GM23338 (cell line): ENCODE measurements at regions not wholly inside any gene's neighbourhood (a gene's known extent, or its start where the extent isn't known, plus 50 kb on each side); places are given as distances from the start of the nearest gene placed in this dataset.

Experiments used
- ATAC-seq: fragments of 200-7000 bp; cut with Tn5 transposase; 3 replicates; pipeline ENCODE4 v1.9.1; 2020
- DNase-seq: peaks from one replicate; pipeline ENCODE4 v3.0.0-alpha.2; 2015; ENCODE audit warnings: low spot score
- H2AFZ ChIP-seq: fragments of 200-600 bp; sonication (generic); 2 replicates; pipeline ENCODE4 v1.8.0; 2016; ENCODE audit warnings: antibody characterized with exemption, mild to moderate bottlenecking, moderate library complexity
- H3F3A ChIP-seq: fragments of 200-600 bp; sonication (generic); replicated peaks from 2 replicates; pipeline ENCODE4 v1.8.0; 2017; ENCODE audit warnings: antibody characterized with exemption, mixed run types, low read depth
- H3K27ac ChIP-seq: fragments of 200-600 bp; sonication (generic); 2 replicates; pipeline ENCODE4 v1.6.1; 2016; ENCODE audit warnings: low read depth
- H3K27me3 ChIP-seq: fragments of 200-600 bp; sonication (generic); 2 replicates; pipeline ENCODE4 v1.8.0; 2016; ENCODE audit warnings: mild to moderate bottlenecking, mixed run types, moderate library complexity; ENCODE audit not compliant: insufficient read depth
- H3K36me3 ChIP-seq: fragments of 200-600 bp; sonication (generic); 2 replicates; pipeline ENCODE4 v1.8.0; 2016; ENCODE audit warnings: mild to moderate bottlenecking; ENCODE audit not compliant: insufficient read depth
- H3K4me1 ChIP-seq: fragments of 200-600 bp; sonication (generic); 2 replicates; pipeline ENCODE4 v1.8.0; 2016; ENCODE audit warnings: mild to moderate bottlenecking, moderate library complexity; ENCODE audit not compliant: insufficient read depth
- H3K4me2 ChIP-seq: fragments of 200-600 bp; sonication (generic); 2 replicates; pipeline ENCODE4 v1.7.1; 2017; ENCODE audit warnings: mixed run types
- H3K4me3 ChIP-seq: fragments of 200-600 bp; sonication (generic); 2 replicates; pipeline ENCODE4 v1.6.1; 2016; ENCODE audit warnings: mixed run types
- H3K79me2 ChIP-seq: fragments of 200-600 bp; sonication (generic); replicated peaks from 2 replicates; pipeline ENCODE4 v1.8.0; 2017; ENCODE audit warnings: mild to moderate bottlenecking; ENCODE audit not compliant: insufficient read depth
- H3K9me2 ChIP-seq: fragments of 200-600 bp; sonication (generic); 2 replicates; pipeline ENCODE4 v1.8.0; 2017; ENCODE audit not compliant: insufficient read depth
- H4K20me1 ChIP-seq: fragments of 200-600 bp; sonication (generic); replicated peaks from 2 replicates; pipeline ENCODE4 v1.8.0; 2017; ENCODE audit warnings: mild to moderate bottlenecking; ENCODE audit not compliant: insufficient read depth
- H3K27ac Mint-ChIP-seq: 2 replicates; pipeline ENCODE4 v1.8.0; 2020; ENCODE audit warnings: inconsistent platforms, mild to moderate bottlenecking, moderate library complexity, mixed read lengths
- H3K27me3 Mint-ChIP-seq: 3 replicates; pipeline ENCODE4 v1.8.0; 2022; ENCODE audit warnings: low read depth, mild to moderate bottlenecking, moderate library complexity, mixed read lengths, inconsistent platforms; ENCODE audit not compliant: insufficient read depth, poor library complexity
- H3K36me3 Mint-ChIP-seq: 3 replicates; pipeline ENCODE4 v1.8.0; 2021; ENCODE audit warnings: low read depth, mild to moderate bottlenecking, inconsistent platforms, moderate library complexity, mixed read lengths
- H3K4me1 Mint-ChIP-seq: 3 replicates; pipeline ENCODE4 v1.8.0; 2020; ENCODE audit warnings: mild to moderate bottlenecking, inconsistent platforms, mixed read lengths
- H3K4me3 Mint-ChIP-seq: 3 replicates; pipeline ENCODE4 v1.8.0; 2021; ENCODE audit warnings: moderate library complexity, mild to moderate bottlenecking, inconsistent platforms, mixed read lengths
- H3K9me3 Mint-ChIP-seq: 3 replicates; pipeline ENCODE4 v1.8.0; 2020; ENCODE audit warnings: moderate library complexity, mild to moderate bottlenecking, inconsistent platforms, mixed read lengths
- CREB1 ChIP-seq: fragments of 250-450 bp; sonication (Bioruptor Pico); IDR thresholded peaks from 2 replicates; pipeline ENCODE4 v1.5.0; 2020; ENCODE audit warnings: low read depth, mild to moderate bottlenecking, moderate library complexity
- EZH2 ChIP-seq: fragments of 200-600 bp; sonication (generic); IDR thresholded peaks from one replicate; pipeline ENCODE4 v1.8.0; 2017; ENCODE audit warnings: antibody characterized with exemption, mild to moderate bottlenecking, low read depth; ENCODE audit not compliant: unreplicated experiment
- EZH2phosphoT487 ChIP-seq: fragments of 200-600 bp; sonication (generic); IDR thresholded peaks from one replicate; pipeline ENCODE4 v1.8.1; 2018; ENCODE audit warnings: antibody characterized with exemption; ENCODE audit not compliant: unreplicated experiment
- JUNB ChIP-seq: IDR thresholded peaks from one replicate; pipeline ENCODE4 v1.6.1; 2016; ENCODE audit warnings: antibody characterized with exemption; ENCODE audit not compliant: unreplicated experiment
- NANOG ChIP-seq: IDR thresholded peaks from 2 replicates; pipeline ENCODE4 v1.6.1; 2016; ENCODE audit warnings: antibody characterized with exemption, borderline replicate concordance
- POLR2AphosphoS5 ChIP-seq: IDR thresholded peaks from 2 replicates; pipeline ENCODE4 v1.6.1; 2016; ENCODE audit warnings: antibody characterized with exemption, low read depth
- STAT1 ChIP-seq: IDR thresholded peaks from one replicate; pipeline ENCODE4 v1.6.1; 2016; ENCODE audit warnings: antibody characterized with exemption; ENCODE audit not compliant: unreplicated experiment
- ZNF114 ChIP-seq: fragments of 250-450 bp; sonication (Bioruptor Pico); IDR thresholded peaks from 2 replicates; pipeline ENCODE4 v1.5.0; 2020; ENCODE audit warnings: mild to moderate bottlenecking, moderate library complexity
- ZNF331 ChIP-seq: fragments of 250-450 bp; sonication (Bioruptor Pico); IDR thresholded peaks from 2 replicates; pipeline ENCODE4 v1.5.0; 2020; ENCODE audit warnings: low read depth, mild to moderate bottlenecking, moderate library complexity
- TF ChIP-seq, protein P1 (sequence below): IDR thresholded peaks from one replicate; pipeline ENCODE4 v1.6.1; 2018; ENCODE audit warnings: antibody characterized with exemption; ENCODE audit not compliant: unreplicated experiment
- TF ChIP-seq, protein P2 (sequence below): IDR thresholded peaks from 2 replicates; pipeline ENCODE4 v1.6.1; 2016; ENCODE audit warnings: antibody characterized with exemption
- TF ChIP-seq, protein P3 (sequence below): fragments of 250-450 bp; sonication (Bioruptor Pico); IDR thresholded peaks from 2 replicates; pipeline ENCODE4 v1.5.0; 2020; ENCODE audit warnings: mild to moderate bottlenecking, moderate library complexity
- TF ChIP-seq, protein P4 (sequence below), 2 experiments: fragments of 200-600 bp in 1 of 2; sonication (generic) in 1 of 2; conservative IDR thresholded peaks; 2 replicates each; pipeline versions ENCODE4 v1.5.1 to v1.6.1; 2016 to 2017; ENCODE audit warnings: antibody characterized with exemption in 2 of 2, low read depth in 2 of 2, mild to moderate bottlenecking in 2 of 2, moderate library complexity in 1 of 2

DNA sequence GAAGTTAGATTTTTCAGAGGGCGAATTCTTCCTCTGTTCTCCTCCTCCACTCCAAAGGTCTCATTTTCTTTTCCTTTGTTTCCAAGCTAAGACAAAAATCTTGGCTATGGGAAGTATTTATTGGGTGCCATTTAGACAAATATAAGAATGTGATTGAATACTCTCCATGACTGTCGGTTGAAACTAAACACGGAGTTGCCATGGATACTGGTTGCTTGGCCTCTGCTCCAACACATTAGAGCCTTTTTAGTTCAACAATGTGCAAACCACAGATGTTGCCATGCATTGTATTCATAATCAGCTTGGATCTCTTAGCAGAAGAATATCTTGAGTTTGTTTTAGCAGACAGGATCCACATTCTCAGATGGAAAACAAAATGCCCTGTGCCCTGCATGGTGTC lies 366.5 kb upstream of the LCORL start:
- DNase-seq, result peak; percentile 4
- TF ChIP-seq ZNF114 (no peak), POLR2AphosphoS5 (no peak), STAT1 (no peak), EZH2phosphoT487 (no peak), JUNB (no peak), ZNF331 (no peak), NANOG (no peak), EZH2 (no peak), CREB1 (CRISPR knock-in tag) (no peak)
- TF ChIP-seq, protein P1, sequence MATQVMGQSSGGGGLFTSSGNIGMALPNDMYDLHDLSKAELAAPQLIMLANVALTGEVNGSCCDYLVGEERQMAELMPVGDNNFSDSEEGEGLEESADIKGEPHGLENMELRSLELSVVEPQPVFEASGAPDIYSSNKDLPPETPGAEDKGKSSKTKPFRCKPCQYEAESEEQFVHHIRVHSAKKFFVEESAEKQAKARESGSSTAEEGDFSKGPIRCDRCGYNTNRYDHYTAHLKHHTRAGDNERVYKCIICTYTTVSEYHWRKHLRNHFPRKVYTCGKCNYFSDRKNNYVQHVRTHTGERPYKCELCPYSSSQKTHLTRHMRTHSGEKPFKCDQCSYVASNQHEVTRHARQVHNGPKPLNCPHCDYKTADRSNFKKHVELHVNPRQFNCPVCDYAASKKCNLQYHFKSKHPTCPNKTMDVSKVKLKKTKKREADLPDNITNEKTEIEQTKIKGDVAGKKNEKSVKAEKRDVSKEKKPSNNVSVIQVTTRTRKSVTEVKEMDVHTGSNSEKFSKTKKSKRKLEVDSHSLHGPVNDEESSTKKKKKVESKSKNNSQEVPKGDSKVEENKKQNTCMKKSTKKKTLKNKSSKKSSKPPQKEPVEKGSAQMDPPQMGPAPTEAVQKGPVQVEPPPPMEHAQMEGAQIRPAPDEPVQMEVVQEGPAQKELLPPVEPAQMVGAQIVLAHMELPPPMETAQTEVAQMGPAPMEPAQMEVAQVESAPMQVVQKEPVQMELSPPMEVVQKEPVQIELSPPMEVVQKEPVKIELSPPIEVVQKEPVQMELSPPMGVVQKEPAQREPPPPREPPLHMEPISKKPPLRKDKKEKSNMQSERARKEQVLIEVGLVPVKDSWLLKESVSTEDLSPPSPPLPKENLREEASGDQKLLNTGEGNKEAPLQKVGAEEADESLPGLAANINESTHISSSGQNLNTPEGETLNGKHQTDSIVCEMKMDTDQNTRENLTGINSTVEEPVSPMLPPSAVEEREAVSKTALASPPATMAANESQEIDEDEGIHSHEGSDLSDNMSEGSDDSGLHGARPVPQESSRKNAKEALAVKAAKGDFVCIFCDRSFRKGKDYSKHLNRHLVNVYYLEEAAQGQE, result no peak
- TF ChIP-seq, protein P2, sequence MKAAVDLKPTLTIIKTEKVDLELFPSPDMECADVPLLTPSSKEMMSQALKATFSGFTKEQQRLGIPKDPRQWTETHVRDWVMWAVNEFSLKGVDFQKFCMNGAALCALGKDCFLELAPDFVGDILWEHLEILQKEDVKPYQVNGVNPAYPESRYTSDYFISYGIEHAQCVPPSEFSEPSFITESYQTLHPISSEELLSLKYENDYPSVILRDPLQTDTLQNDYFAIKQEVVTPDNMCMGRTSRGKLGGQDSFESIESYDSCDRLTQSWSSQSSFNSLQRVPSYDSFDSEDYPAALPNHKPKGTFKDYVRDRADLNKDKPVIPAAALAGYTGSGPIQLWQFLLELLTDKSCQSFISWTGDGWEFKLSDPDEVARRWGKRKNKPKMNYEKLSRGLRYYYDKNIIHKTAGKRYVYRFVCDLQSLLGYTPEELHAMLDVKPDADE, result no peak
- TF ChIP-seq, protein P3, sequence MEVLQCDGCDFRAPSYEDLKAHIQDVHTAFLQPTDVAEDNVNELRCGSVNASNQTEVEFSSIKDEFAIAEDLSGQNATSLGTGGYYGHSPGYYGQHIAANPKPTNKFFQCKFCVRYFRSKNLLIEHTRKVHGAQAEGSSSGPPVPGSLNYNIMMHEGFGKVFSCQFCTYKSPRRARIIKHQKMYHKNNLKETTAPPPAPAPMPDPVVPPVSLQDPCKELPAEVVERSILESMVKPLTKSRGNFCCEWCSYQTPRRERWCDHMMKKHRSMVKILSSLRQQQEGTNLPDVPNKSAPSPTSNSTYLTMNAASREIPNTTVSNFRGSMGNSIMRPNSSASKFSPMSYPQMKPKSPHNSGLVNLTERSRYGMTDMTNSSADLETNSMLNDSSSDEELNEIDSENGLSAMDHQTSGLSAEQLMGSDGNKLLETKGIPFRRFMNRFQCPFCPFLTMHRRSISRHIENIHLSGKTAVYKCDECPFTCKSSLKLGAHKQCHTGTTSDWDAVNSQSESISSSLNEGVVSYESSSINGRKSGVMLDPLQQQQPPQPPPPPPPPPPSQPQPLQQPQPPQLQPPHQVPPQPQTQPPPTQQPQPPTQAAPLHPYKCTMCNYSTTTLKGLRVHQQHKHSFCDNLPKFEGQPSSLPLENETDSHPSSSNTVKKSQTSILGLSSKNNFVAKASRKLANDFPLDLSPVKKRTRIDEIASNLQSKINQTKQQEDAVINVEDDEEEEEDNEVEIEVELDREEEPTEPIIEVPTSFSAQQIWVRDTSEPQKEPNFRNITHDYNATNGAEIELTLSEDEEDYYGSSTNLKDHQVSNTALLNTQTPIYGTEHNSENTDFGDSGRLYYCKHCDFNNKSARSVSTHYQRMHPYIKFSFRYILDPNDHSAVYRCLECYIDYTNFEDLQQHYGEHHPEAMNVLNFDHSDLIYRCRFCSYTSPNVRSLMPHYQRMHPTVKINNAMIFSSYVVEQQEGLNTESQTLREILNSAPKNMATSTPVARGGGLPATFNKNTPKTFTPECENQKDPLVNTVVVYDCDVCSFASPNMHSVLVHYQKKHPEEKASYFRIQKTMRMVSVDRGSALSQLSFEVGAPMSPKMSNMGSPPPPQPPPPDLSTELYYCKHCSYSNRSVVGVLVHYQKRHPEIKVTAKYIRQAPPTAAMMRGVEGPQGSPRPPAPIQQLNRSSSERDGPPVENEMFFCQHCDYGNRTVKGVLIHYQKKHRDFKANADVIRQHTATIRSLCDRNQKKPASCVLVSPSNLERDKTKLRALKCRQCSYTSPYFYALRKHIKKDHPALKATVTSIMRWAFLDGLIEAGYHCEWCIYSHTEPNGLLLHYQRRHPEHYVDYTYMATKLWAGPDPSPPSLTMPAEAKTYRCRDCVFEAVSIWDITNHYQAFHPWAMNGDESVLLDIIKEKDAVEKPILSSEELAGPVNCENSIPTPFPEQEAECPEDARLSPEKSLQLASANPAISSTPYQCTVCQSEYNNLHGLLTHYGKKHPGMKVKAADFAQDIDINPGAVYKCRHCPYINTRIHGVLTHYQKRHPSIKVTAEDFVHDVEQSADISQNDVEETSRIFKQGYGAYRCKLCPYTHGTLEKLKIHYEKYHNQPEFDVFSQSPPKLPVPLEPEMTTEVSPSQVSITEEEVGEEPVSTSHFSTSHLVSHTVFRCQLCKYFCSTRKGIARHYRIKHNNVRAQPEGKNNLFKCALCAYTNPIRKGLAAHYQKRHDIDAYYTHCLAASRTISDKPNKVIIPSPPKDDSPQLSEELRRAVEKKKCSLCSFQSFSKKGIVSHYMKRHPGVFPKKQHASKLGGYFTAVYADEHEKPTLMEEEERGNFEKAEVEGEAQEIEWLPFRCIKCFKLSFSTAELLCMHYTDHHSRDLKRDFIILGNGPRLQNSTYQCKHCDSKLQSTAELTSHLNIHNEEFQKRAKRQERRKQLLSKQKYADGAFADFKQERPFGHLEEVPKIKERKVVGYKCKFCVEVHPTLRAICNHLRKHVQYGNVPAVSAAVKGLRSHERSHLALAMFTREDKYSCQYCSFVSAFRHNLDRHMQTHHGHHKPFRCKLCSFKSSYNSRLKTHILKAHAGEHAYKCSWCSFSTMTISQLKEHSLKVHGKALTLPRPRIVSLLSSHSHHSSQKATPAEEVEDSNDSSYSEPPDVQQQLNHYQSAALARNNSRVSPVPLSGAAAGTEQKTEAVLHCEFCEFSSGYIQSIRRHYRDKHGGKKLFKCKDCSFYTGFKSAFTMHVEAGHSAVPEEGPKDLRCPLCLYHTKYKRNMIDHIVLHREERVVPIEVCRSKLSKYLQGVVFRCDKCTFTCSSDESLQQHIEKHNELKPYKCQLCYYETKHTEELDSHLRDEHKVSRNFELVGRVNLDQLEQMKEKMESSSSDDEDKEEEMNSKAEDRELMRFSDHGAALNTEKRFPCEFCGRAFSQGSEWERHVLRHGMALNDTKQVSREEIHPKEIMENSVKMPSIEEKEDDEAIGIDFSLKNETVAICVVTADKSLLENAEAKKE (CRISPR knock-in tag), result no peak
- TF ChIP-seq, protein P4, sequence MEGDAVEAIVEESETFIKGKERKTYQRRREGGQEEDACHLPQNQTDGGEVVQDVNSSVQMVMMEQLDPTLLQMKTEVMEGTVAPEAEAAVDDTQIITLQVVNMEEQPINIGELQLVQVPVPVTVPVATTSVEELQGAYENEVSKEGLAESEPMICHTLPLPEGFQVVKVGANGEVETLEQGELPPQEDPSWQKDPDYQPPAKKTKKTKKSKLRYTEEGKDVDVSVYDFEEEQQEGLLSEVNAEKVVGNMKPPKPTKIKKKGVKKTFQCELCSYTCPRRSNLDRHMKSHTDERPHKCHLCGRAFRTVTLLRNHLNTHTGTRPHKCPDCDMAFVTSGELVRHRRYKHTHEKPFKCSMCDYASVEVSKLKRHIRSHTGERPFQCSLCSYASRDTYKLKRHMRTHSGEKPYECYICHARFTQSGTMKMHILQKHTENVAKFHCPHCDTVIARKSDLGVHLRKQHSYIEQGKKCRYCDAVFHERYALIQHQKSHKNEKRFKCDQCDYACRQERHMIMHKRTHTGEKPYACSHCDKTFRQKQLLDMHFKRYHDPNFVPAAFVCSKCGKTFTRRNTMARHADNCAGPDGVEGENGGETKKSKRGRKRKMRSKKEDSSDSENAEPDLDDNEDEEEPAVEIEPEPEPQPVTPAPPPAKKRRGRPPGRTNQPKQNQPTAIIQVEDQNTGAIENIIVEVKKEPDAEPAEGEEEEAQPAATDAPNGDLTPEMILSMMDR (conservative IDR thresholded peaks at IDR 0.05; ENCODE audit: low read depth in 2 of 2), result no peak
- Histone ChIP-seq H3K27me3 (no peaks in the 10 kb centered on the region), H2AFZ (no peak overlapping the region), H3K4me1 (no peaks in the 10 kb centered on the region), H3K4me2 (no peak overlapping the region), H3K4me3 (no peak overlapping the region), H3F3A (no peaks in the 10 kb centered on the region), H3K36me3 (no peaks in the 10 kb centered on the region), H3K27ac (no peak overlapping the region), H3K9me2 (peaks cover 11% of the 10 kb centered on the region), H4K20me1 (no peaks in the 10 kb centered on the region), H3K79me2 (no peaks in the 10 kb centered on the region)
- Mint-ChIP-seq H3K36me3 (no peaks in the 10 kb centered on the region), H3K4me1 (no peaks in the 10 kb centered on the region), H3K27me3 (no peaks in the 10 kb centered on the region), H3K27ac (no peak overlapping the region), H3K9me3 (peaks cover 17% of the 10 kb centered on the region), H3K4me3 (no peak overlapping the region)
- no peak for ATAC-seq
